Effector memory CD8-positive, alpha-beta T cell (primary cell): ENCODE measurements at regions not wholly inside any gene's neighbourhood (a gene's known extent, or its start where the extent isn't known, plus 50 kb on each side); places are given as distances from the start of the nearest gene placed in this dataset.

Source experiments
- ATAC-seq: fragments of 150-1000 bp; cut with Tn5 transposase; replicated peaks from 2 replicates; pipeline ENCODE4 v1.10.0; 2021; ENCODE audit warnings: mild to moderate bottlenecking, moderate library complexity
- DNase-seq, 3 experiments: peaks; one replicate each; pipeline ENCODE4 v3.0.0; 2021
- H3K27ac Mint-ChIP-seq, 2 donors: one replicate each; pipeline ENCODE4 v1.8.0; 2022; ENCODE audit warnings: mild to moderate bottlenecking in 2 of 2, mixed read lengths in 2 of 2, moderate library complexity in 2 of 2
- H3K27me3 Mint-ChIP-seq, 2 donors: one replicate each; pipeline ENCODE4 v1.8.0; 2022; ENCODE audit warnings: mixed read lengths in 2 of 2
- H3K36me3 Mint-ChIP-seq: one replicate; pipeline ENCODE4 v1.8.0; 2022; ENCODE audit warnings: mild to moderate bottlenecking, moderate library complexity, mixed read lengths; ENCODE audit not compliant: insufficient read depth
- H3K4me1 Mint-ChIP-seq, 2 donors: one replicate each; pipeline ENCODE4 v1.8.0; 2022; ENCODE audit warnings: low read depth in 2 of 2, mixed read lengths in 2 of 2
- H3K4me3 Mint-ChIP-seq, 2 donors: one replicate each; pipeline ENCODE4 v1.8.0; 2022; ENCODE audit warnings: mild to moderate bottlenecking in 2 of 2, mixed read lengths in 2 of 2, moderate library complexity in 2 of 2
- H3K9me3 Mint-ChIP-seq, 2 donors: one replicate each; pipeline ENCODE4 v1.8.0; 2022; ENCODE audit warnings: mixed read lengths in 2 of 2

GRCh38 chr13:33535061-33535460 is 249.5 kb upstream of the STARD13 start:
- no peak for ATAC-seq
- H3K27ac Mint-ChIP-seq: no peak overlapping the region
- no peak overlapping the region for H3K4me3 Mint-ChIP-seq
- H3K36me3 Mint-ChIP-seq: peaks cover 5% of the 10 kb centered on the region
- DNase-seq: no peak
- H3K9me3 Mint-ChIP-seq: no peaks in the 10 kb centered on the region
- H3K4me1 Mint-ChIP-seq: peaks cover 0 to 11% of the 10 kb centered on the region in 2 donors
- peaks cover 9 to 14% of the 10 kb centered on the region in 2 donors for H3K27me3 Mint-ChIP-seq

DNA sequence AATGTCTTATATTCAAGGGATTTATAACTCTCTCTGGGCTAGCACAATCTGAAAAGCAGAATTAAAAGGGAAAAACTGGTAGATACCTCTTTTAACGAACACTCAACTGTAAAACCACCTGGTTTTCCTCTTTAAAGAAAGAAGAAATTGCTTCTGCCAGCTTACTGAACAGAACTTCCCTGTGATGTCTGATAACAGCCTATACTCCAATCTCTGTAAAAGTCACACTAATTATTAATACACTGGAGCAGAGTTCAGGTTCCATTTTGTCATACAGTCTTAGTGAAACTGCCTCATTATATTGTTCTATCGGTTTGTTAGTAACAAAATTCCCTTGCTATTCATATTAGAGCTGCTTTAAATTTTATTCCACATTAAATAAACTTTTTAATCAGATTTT is 251.0 kb upstream of the STARD13 start:
- H3K9me3 Mint-ChIP-seq: no peaks in the 10 kb centered on the region
- no peaks in the 10 kb centered on the region for H3K27me3 Mint-ChIP-seq
- peak overlapping the region in 1 of 2 donors; percentile 46 for H3K27ac Mint-ChIP-seq
- H3K4me3 Mint-ChIP-seq: peak overlapping the region in 1 of 2 donors; percentile 29
- DNase-seq: no peak
- peaks cover 7% of the 10 kb centered on the region for H3K36me3 Mint-ChIP-seq
- peaks cover 8 to 22% of the 10 kb centered on the region in 2 donors for H3K4me1 Mint-ChIP-seq
- ATAC-seq: no peak

GRCh38 chr13:33537026-33537425 is 251.5 kb upstream of the STARD13 start:
- H3K4me3 Mint-ChIP-seq: peak overlapping the region in 1 of 2 donors; percentile 15
- DNase-seq: no peak
- peak overlapping the region in 1 of 2 donors; percentile 54 for H3K27ac Mint-ChIP-seq
- H3K9me3 Mint-ChIP-seq: no peaks in the 10 kb centered on the region
- no peak for ATAC-seq
- peaks cover 9 to 24% of the 10 kb centered on the region in 2 donors for H3K4me1 Mint-ChIP-seq
- no peaks in the 10 kb centered on the region for H3K27me3 Mint-ChIP-seq
- peaks cover 7% of the 10 kb centered on the region for H3K36me3 Mint-ChIP-seq

GRCh38 chr13:33537676-33538075 is 252.1 kb upstream of the STARD13 start:
- Mint-ChIP-seq H3K27me3 (no peaks in the 10 kb centered on the region), H3K9me3 (no peaks in the 10 kb centered on the region), H3K36me3 (peaks cover 10% of the 10 kb centered on the region), H3K4me3 (peak overlapping the region in 1 of 2 donors; percentile 15), H3K4me1 (peaks cover 9 to 25% of the 10 kb centered on the region in 2 donors), H3K27ac (peak overlapping the region in 1 of 2 donors; percentile 54)
- ATAC-seq (no peak), DNase-seq (no peak)

DNA sequence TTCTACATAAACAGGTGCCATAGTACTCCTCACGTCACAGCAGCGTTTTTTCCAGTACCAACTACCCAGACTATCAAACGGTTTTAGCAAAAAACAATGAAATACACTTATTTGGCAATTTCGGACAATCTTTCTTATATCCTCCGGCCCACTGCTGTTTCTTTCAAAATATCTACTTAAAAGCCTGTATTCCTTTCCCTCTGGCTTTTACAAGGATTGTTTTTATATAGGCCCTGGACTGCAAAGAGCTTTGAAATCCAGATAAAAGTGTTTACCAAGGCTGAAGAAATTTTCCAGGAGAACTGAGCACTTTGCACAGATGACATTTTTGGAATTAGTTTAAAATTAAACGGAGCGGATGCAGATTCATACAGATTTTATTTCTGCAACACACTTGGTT is 255.9 kb upstream of the STARD13 start:
- ATAC-seq (no peak), DNase-seq (no peak)
- Mint-ChIP-seq H3K27ac (peak overlapping the region; percentile 99 to 100), H3K4me1 (peaks cover 19 to 39% of the 10 kb centered on the region in 2 donors), H3K27me3 (no peaks in the 10 kb centered on the region), H3K36me3 (peaks cover 16% of the 10 kb centered on the region), H3K9me3 (no peaks in the 10 kb centered on the region), H3K4me3 (peak overlapping the region; percentile 83 to 86)

GRCh38 chr13:33541962-33542308 is 256.4 kb upstream of the STARD13 start:
- H3K9me3 Mint-ChIP-seq: no peaks in the 10 kb centered on the region
- peaks cover 19 to 37% of the 10 kb centered on the region in 2 donors for H3K4me1 Mint-ChIP-seq
- peaks cover 16% of the 10 kb centered on the region for H3K36me3 Mint-ChIP-seq
- peak overlapping the region; percentile 99 to 100 for H3K27ac Mint-ChIP-seq
- no peak for ATAC-seq
- peak overlapping the region; percentile 83 to 86 for H3K4me3 Mint-ChIP-seq
- H3K27me3 Mint-ChIP-seq: no peaks in the 10 kb centered on the region
- DNase-seq: no peak

GRCh38 chr13:33542309-33543088 is 256.9 kb upstream of the STARD13 start:
- H3K4me3 Mint-ChIP-seq: peak overlapping the region; percentile 83 to 86
- H3K36me3 Mint-ChIP-seq: peaks cover 16% of the 10 kb centered on the region
- no peaks in the 10 kb centered on the region for H3K9me3 Mint-ChIP-seq
- no peaks in the 10 kb centered on the region for H3K27me3 Mint-ChIP-seq
- DNase-seq: peak; percentile 98 to 99 (median 98)
- peak; percentile 81 for ATAC-seq
- peaks cover 19 to 37% of the 10 kb centered on the region in 2 donors for H3K4me1 Mint-ChIP-seq
- peak overlapping the region; percentile 99 to 100 for H3K27ac Mint-ChIP-seq

DNA sequence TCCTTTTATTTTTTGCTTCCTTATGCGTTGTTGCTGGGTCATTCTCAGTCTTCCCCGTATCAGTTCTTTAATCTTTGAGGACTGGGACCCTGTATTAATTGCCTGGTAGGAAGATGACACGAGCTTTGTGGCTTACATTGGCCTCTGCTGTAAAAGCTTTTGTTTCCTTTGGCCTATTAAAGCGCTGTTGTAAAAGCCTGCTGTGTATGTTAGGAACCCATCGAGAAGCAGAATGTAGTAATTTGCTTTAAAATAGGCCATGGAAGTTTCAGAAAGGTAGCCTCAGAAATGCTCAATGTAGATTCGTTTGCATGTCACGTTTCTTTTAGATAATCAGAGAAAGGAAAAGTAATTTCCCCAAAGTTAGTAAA is 257.5 kb upstream of the STARD13 start:
- peaks cover 19 to 34% of the 10 kb centered on the region in 2 donors for H3K4me1 Mint-ChIP-seq
- no peaks in the 10 kb centered on the region for H3K27me3 Mint-ChIP-seq
- H3K27ac Mint-ChIP-seq: peak overlapping the region; percentile 99 to 100
- DNase-seq (no peak), ATAC-seq (peak; percentile 15)
- H3K36me3 Mint-ChIP-seq: peaks cover 16% of the 10 kb centered on the region
- peak overlapping the region; percentile 83 to 86 for H3K4me3 Mint-ChIP-seq
- H3K9me3 Mint-ChIP-seq: no peaks in the 10 kb centered on the region

DNA sequence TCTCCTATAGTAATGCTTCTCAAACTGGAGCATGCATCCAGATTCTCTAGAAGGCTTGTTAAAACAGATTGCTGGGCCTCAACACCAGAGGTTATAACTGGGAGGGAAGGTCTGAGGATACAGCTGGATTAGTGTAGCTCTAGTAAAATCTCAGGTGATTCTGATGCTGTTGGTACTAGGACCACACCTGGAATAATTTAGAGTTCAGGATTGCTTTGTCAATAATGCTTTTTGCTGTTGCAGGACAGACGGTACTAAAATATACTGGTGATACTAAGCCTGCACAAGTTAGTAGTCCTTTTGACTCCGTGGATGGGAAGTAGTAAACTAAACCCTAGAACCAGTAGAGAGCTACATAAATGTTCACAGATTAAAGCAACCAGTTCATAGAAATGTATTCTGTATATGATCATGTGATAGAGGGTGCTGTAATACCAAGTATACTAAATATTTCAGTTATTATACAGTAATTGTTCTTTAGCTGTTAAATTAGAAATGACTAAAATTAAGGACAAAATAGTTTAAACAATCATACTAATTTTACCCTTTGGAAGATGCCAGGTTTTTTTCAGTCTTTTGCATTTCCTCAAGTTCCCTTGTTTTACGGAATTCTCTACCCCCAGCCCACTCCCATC is 258.2 kb upstream of the STARD13 start:
- H3K27ac Mint-ChIP-seq: peak overlapping the region; percentile 99 to 100
- no peak for DNase-seq
- H3K4me1 Mint-ChIP-seq: peaks cover 19 to 34% of the 10 kb centered on the region in 2 donors
- H3K9me3 Mint-ChIP-seq: no peaks in the 10 kb centered on the region
- no peaks in the 10 kb centered on the region for H3K27me3 Mint-ChIP-seq
- H3K36me3 Mint-ChIP-seq: peaks cover 16% of the 10 kb centered on the region
- H3K4me3 Mint-ChIP-seq: peak overlapping the region; percentile 83 to 86
- no peak for ATAC-seq

- peak overlapping the region in 1 of 2 donors; percentile 100 for H3K27ac Mint-ChIP-seq
- H3K9me3 Mint-ChIP-seq: no peaks in the 10 kb centered on the region
- peaks cover 16% of the 10 kb centered on the region for H3K36me3 Mint-ChIP-seq
- no peak for ATAC-seq
- H3K27me3 Mint-ChIP-seq: no peaks in the 10 kb centered on the region
- H3K4me1 Mint-ChIP-seq: peaks cover 19 to 34% of the 10 kb centered on the region in 2 donors
- no peak overlapping the region for H3K4me3 Mint-ChIP-seq
- no peak for DNase-seq
Measured at GRCh38 chr13:33544308-33544707, 258.8 kb upstream of the STARD13 start.

DNA sequence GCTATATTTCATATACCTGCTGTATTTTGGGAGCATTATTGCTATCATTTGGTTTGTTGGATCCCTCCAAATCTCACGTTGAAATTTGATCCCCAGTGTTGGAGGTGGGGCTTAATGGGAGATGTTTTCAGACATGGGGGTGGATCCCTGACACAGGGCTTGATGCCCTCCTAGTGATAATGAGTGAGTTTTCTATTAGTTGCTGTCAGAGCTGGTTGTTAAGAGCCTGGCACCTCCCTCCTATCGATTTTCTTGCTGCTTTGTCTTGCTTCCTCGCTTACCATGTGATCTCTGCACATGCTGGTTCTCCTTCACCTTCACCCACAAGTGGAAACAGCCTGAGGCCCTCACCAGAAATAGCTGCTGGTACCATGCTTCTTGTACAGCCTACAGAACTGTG is 259.9 kb upstream of the STARD13 start:
- DNase-seq: no peak
- peaks cover 19 to 33% of the 10 kb centered on the region in 2 donors for H3K4me1 Mint-ChIP-seq
- ATAC-seq: no peak
- H3K27me3 Mint-ChIP-seq: no peaks in the 10 kb centered on the region
- peaks cover 16% of the 10 kb centered on the region for H3K36me3 Mint-ChIP-seq
- no peaks in the 10 kb centered on the region for H3K9me3 Mint-ChIP-seq
- no peak overlapping the region for H3K4me3 Mint-ChIP-seq
- peak overlapping the region; percentile 15 to 75 for H3K27ac Mint-ChIP-seq

DNA sequence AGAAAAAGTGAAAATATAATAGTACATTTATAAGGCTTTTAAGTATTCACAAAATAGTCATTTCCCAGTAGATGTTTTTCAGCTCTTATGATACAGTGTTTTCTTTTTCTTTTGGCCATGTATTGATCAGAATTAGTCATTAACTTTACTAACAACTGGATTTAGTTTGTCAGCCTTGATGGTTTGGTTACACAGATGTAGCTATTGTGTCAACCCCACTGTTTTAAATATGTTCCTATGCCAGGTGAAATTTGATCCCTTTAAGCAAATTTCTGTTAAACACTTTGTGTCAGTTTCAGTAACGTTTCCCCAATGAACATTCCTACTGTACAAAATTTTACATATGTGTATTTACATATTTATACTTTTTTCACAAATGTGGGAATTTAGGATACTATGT is 261.5 kb upstream of the STARD13 start:
- Mint-ChIP-seq H3K9me3 (no peaks in the 10 kb centered on the region), H3K27me3 (no peaks in the 10 kb centered on the region), H3K36me3 (peaks cover 12% of the 10 kb centered on the region), H3K4me1 (peaks cover 10 to 20% of the 10 kb centered on the region in 2 donors), H3K27ac (no peak overlapping the region), H3K4me3 (no peak overlapping the region)
- no peak for DNase-seq
- no peak for ATAC-seq

- Mint-ChIP-seq H3K9me3 (no peaks in the 10 kb centered on the region), H3K4me1 (peaks cover 10 to 16% of the 10 kb centered on the region in 2 donors), H3K4me3 (no peak overlapping the region), H3K36me3 (peaks cover 2% of the 10 kb centered on the region), H3K27me3 (no peaks in the 10 kb centered on the region), H3K27ac (no peak overlapping the region)
- ATAC-seq: no peak
- DNase-seq: no peak
Measured at GRCh38 chr13:33548069-33548468, 262.5 kb upstream of the STARD13 start.

DNA sequence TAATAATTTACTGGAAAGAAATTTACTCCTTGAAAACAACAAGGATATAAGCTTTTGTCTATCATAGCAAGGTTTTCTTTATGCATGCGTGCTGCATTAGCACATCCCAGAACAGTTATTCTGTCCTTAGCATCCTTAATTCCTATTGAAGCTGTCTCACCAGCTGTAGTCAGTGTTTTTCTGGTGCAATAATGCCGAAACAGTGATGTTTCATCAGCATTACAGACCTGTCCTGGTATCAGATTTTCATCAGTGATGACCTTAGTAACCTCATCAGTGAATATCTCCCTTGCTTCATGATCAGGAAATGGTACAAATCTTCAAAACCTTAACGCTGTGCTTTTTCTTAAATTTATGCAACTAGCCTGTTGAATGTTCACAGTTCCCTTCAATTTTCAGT is 264.7 kb upstream of the STARD13 start:
- Mint-ChIP-seq H3K4me3 (no peak overlapping the region), H3K27me3 (no peaks in the 10 kb centered on the region), H3K27ac (no peak overlapping the region), H3K4me1 (peaks cover 0 to 2% of the 10 kb centered on the region in 2 donors), H3K36me3 (no peaks in the 10 kb centered on the region), H3K9me3 (no peaks in the 10 kb centered on the region)
- no peak for DNase-seq
- ATAC-seq: no peak
